ENCODE measurements at regions not wholly inside any gene's neighbourhood (a gene's known extent, or its start where the extent isn't known, plus 50 kb on each side); places are given as distances from the start of the nearest gene placed in this dataset.

GRCh38 chr11:70486731-70487130, 88.4 kb downstream of the CTTN start:
- TF ChIP-seq CTCF (IDR thresholded peaks at IDR 0.05), result no peak
- Histone ChIP-seq H3K9me3 (peaks cover 0 to 15% (median 12%) of the 10 kb centered on the region in 3 donors), H3K4me3 (no peak overlapping the region), H3K36me3 (peaks cover 0 to 6% (median 0%) of the 10 kb centered on the region in 3 donors), H3K27me3 (peaks cover 0 to 12% of the 10 kb centered on the region in 2 donors), H3K27ac (no peak overlapping the region), H3K4me1 (no peaks in the 10 kb centered on the region)
- no peak for DNase-seq
- intact Hi-C loops (cut with DNase I; ENCODE audit: low total_unique reads), result no loop called here

- H3K27ac ChIP-seq, result no peak overlapping the region
- intact Hi-C loops (cut with DNase I; ENCODE audit: low total_unique reads), result no loop called here
- H3K9me3 ChIP-seq, result peaks cover 0 to 19% (median 16%) of the 10 kb centered on the region in 3 donors
- peaks cover 0 to 10% of the 10 kb centered on the region in 2 donors for H3K27me3 ChIP-seq
- peaks cover 0 to 6% (median 0%) of the 10 kb centered on the region in 3 donors for H3K36me3 ChIP-seq
- TF ChIP-seq CTCF (IDR thresholded peaks at IDR 0.05), result no peak
- H3K4me3 ChIP-seq, result no peak overlapping the region
- no peaks in the 10 kb centered on the region for H3K4me1 ChIP-seq
- no peak for DNase-seq
These were observed 88.8 kb downstream of the CTTN start for GRCh38 chr11:70487160-70487559.

- DNase-seq, result no peak
- peaks cover 0 to 10% of the 10 kb centered on the region in 2 donors for H3K27me3 ChIP-seq
- no peak for TF ChIP-seq CTCF (IDR thresholded peaks at IDR 0.05)
- intact Hi-C loops (cut with DNase I; ENCODE audit: low total_unique reads), result no loop called here
- peaks cover 0 to 20% (median 18%) of the 10 kb centered on the region in 3 donors for H3K9me3 ChIP-seq
- H3K36me3 ChIP-seq, result peaks cover 0 to 6% (median 0%) of the 10 kb centered on the region in 3 donors
- no peaks in the 10 kb centered on the region for H3K4me1 ChIP-seq
- H3K4me3 ChIP-seq, result no peak overlapping the region
- H3K27ac ChIP-seq, result no peak overlapping the region
These were observed 89.4 kb downstream of the CTTN start for GRCh38 chr11:70487756-70488155.

- no peak for TF ChIP-seq CTCF (IDR thresholded peaks at IDR 0.05)
- H3K27ac ChIP-seq, result no peak overlapping the region
- H3K9me3 ChIP-seq, result peaks cover 0 to 20% (median 18%) of the 10 kb centered on the region in 3 donors
- H3K27me3 ChIP-seq, result peaks cover 0 to 10% of the 10 kb centered on the region in 2 donors
- peaks cover 0 to 6% (median 0%) of the 10 kb centered on the region in 3 donors for H3K36me3 ChIP-seq
- H3K4me1 ChIP-seq, result no peaks in the 10 kb centered on the region
- no peak for DNase-seq
- H3K4me3 ChIP-seq, result no peak overlapping the region
- intact Hi-C loops (cut with DNase I; ENCODE audit: low total_unique reads), result no loop called here
These were observed 89.9 kb downstream of the CTTN start for GRCh38 chr11:70488171-70488703.

- no peak overlapping the region for H3K4me3 ChIP-seq
- H3K27me3 ChIP-seq, result peaks cover 0 to 6% of the 10 kb centered on the region in 2 donors
- peaks cover 0 to 6% (median 0%) of the 10 kb centered on the region in 3 donors for H3K36me3 ChIP-seq
- peaks cover 0 to 20% (median 18%) of the 10 kb centered on the region in 3 donors for H3K9me3 ChIP-seq
- TF ChIP-seq CTCF (IDR thresholded peaks at IDR 0.05), result no peak
- H3K27ac ChIP-seq, result no peak overlapping the region
- DNase-seq, result no peak
- H3K4me1 ChIP-seq, result no peaks in the 10 kb centered on the region
- intact Hi-C loops (cut with DNase I; ENCODE audit: low total_unique reads), result no loop called here
These were observed 90.9 kb downstream of the CTTN start for GRCh38 chr11:70489276-70489675.
